ENCODE measurements at regions not wholly inside any gene's neighbourhood (a gene's known extent, or its start where the extent isn't known, plus 50 kb on each side); places are given as distances from the start of the nearest gene placed in this dataset.

DNA sequence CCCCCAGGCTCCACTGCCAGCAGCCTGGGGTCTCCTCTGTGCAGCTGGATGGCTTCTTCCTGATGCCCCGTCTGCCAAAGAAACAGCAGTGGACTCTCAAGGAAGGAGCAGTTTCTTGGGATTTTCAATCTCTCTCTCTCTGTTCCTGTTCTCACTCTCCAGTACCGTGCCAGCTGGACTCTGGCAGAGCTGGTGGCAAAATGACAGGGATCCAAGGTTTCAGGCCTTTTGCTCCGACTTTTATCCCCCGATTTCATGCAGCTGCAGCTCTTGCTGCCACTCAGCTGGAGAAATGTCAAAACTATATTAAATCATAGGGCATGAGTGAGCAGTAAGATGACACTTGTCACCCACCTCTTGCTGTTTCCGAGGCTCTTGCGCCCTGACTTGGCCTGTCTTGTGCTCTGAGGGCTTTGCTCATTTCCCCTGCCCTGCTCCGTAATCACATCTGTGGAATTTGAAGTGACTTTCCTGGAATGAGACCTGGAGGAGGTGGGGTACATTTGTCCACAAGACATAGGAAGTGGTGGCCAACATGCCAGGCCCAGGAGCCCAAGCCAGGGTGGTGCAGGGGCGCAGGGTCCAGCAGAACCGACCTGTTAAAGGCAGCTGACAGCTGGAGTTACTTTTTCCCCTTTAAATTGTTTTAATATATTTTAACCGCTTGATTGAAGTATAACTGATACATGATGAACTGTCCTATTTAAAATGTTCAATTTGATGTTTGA lies 576.2 kb downstream of the PTPRU start:
- H3K9me3 Mint-ChIP-seq (ENCODE audit: low read depth): no peaks in the 10 kb centered on the region
- peak; percentile 30 for DNase-seq (ENCODE audit: low spot score)
- H3K36me3 Mint-ChIP-seq (ENCODE audit: low read depth): no peaks in the 10 kb centered on the region
- H3K27me3 Mint-ChIP-seq (ENCODE audit: low read depth): peaks cover 35% of the 10 kb centered on the region
- no peak overlapping the region for H3K27ac Mint-ChIP-seq (ENCODE audit: unreplicated experiment)
- no peak overlapping the region for H3K4me3 Mint-ChIP-seq (ENCODE audit: unreplicated experiment)
- no peaks in the 10 kb centered on the region for H3K4me1 Mint-ChIP-seq (ENCODE audit: low read depth)
- TF ChIP-seq, protein P1, sequence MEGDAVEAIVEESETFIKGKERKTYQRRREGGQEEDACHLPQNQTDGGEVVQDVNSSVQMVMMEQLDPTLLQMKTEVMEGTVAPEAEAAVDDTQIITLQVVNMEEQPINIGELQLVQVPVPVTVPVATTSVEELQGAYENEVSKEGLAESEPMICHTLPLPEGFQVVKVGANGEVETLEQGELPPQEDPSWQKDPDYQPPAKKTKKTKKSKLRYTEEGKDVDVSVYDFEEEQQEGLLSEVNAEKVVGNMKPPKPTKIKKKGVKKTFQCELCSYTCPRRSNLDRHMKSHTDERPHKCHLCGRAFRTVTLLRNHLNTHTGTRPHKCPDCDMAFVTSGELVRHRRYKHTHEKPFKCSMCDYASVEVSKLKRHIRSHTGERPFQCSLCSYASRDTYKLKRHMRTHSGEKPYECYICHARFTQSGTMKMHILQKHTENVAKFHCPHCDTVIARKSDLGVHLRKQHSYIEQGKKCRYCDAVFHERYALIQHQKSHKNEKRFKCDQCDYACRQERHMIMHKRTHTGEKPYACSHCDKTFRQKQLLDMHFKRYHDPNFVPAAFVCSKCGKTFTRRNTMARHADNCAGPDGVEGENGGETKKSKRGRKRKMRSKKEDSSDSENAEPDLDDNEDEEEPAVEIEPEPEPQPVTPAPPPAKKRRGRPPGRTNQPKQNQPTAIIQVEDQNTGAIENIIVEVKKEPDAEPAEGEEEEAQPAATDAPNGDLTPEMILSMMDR (IDR thresholded peaks at IDR 0.05): no peak

DNA sequence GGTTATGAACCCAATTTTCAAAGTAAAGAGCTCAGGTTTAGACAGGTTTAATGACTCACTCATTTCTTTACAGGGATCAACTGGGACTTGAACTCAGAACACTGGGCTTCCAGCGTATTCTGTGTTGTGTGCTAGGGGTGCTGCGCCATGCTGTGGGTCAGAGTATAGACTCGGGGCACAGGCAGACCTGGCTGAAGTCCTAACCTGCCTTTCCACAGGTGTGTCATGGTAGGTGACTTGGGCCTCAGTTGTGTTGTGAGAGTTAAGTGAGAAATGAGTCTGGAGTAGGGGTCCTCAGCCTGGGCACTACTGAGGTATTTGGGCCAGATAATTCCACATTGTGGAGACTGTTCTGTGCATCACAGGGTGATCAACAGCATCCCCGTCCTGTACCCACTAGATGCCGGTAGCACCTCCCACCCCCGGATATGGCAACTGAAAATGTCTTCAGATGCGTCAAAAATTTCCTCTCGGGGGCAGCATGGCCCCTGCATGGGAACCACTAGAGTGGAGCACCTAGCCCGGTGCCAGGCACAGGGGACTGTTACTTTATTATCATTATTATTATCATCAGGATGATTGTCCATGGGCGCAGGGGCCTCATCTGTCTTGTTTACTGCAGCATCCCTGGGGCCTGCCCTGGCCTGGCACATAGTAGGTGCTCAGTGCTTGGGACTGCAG lies 575.5 kb downstream of the PTPRU start:
- Mint-ChIP-seq H3K9me3 (ENCODE audit: low read depth) (no peaks in the 10 kb centered on the region), H3K36me3 (ENCODE audit: low read depth) (no peaks in the 10 kb centered on the region), H3K27me3 (ENCODE audit: low read depth) (peaks cover 28% of the 10 kb centered on the region), H3K27ac (ENCODE audit: unreplicated experiment) (no peak overlapping the region), H3K4me1 (ENCODE audit: low read depth) (no peaks in the 10 kb centered on the region), H3K4me3 (ENCODE audit: unreplicated experiment) (no peak overlapping the region)
- peak; percentile 47 for DNase-seq (ENCODE audit: low spot score)
- TF ChIP-seq, protein P1 (IDR thresholded peaks at IDR 0.05): no peak

DNA sequence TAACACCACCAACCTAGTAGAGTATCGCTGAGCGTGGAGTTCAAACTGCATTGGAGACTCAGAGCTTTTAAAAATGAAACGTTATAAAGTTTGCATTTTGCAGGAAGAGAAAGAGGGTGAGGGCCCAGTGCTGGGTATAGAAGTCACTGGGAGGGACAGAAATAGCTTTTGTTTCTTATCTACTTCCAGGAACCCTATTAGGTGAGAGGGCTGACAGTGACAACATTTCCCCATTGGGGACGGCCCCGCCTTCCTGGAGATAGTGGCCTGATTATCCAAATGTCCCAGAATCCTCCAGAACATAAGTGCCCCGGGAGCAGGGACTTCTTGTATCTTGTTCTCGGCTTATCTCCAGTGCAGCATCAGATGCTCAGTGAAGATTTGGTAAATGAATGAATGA lies 574.9 kb downstream of the PTPRU start:
- TF ChIP-seq, protein P1 (IDR thresholded peaks at IDR 0.05): no peak

DNA sequence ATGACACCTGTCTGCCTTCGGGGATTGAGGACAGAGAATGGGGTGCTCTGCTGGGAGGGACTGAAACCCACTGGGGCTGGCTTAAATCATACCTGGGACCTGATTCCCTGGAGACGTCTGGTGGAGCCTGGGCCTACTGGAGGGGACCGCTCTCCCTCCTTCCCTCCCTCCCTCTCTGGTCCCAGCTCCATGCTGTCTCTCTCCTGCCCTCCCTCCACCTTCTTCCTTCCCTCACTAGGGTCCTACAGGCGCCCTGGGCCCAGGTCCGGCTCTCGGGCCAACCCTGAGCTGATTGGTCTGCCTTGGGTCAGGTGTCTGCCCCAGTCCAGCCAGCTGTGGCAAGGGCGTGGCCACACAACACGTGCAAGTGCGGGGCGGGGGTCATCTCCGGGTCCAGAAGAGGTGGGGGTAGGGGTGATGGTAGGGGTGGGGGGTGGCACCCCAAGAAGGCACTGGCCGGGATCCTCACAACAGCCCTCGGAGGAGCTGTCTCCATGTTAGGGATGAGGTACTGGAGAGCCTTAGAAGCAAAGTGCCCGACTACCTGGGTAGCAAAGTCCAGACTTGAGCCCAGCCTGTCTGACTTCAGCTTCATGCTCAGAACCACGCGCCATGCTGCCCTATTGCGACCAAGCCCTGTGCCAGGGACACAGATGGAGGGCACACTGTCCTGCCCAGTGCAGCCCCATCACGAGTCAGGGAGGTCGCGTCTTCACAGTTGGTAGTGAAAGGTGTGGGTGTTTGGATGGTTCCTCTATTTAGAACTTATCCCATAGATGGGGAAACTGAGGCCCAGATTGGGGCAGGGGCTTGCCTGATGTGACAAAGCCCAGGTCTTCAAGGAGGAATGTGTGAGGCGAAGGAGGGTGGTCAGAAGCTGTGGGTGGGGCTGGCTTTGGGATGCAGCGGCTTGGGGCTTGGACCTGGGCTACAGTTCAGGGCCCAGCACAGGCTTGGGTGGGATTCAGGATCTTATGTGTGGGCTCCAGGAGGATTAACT lies 574.1 kb downstream of the PTPRU start:
- Mint-ChIP-seq H3K4me1 (ENCODE audit: low read depth) (no peaks in the 10 kb centered on the region), H3K27me3 (ENCODE audit: low read depth) (peaks cover 16% of the 10 kb centered on the region), H3K4me3 (ENCODE audit: unreplicated experiment) (no peak overlapping the region), H3K27ac (ENCODE audit: unreplicated experiment) (no peak overlapping the region), H3K9me3 (ENCODE audit: low read depth) (no peaks in the 10 kb centered on the region), H3K36me3 (ENCODE audit: low read depth) (no peaks in the 10 kb centered on the region)
- DNase-seq (ENCODE audit: low spot score): peak; percentile 83
- TF ChIP-seq, protein P1 (IDR thresholded peaks at IDR 0.05): no peak

More for the DNA sequence above, 574.9 kb downstream of the PTPRU start:
- peak; percentile 30 for DNase-seq (ENCODE audit: low spot score)
- H3K4me1 Mint-ChIP-seq (ENCODE audit: low read depth): no peaks in the 10 kb centered on the region
- H3K27me3 Mint-ChIP-seq (ENCODE audit: low read depth): peaks cover 23% of the 10 kb centered on the region
- no peak overlapping the region for H3K27ac Mint-ChIP-seq (ENCODE audit: unreplicated experiment)
- no peaks in the 10 kb centered on the region for H3K9me3 Mint-ChIP-seq (ENCODE audit: low read depth)
- H3K4me3 Mint-ChIP-seq (ENCODE audit: unreplicated experiment): no peak overlapping the region
- no peaks in the 10 kb centered on the region for H3K36me3 Mint-ChIP-seq (ENCODE audit: low read depth)
